HEK293T (cell line): ENCODE measurements at regions not wholly inside any gene's neighbourhood (a gene's known extent, or its start where the extent isn't known, plus 50 kb on each side); places are given as distances from the start of the nearest gene placed in this dataset.

Source experiments
- CTCF ChIA-PET: fragments of 350-600 bp; formaldehyde crosslinking; extraction: SDS; loops from one replicate; lab custom pipeline; 2021; ENCODE audit warnings: antibody characterized with exemption, inconsistent platforms; lab: Yijun Ruan, JAX
- POLR2A ChIA-PET: fragments of 350-600 bp; formaldehyde crosslinking; extraction: SDS; loops from one replicate; lab custom pipeline; 2020; ENCODE audit warnings: antibody characterized with exemption, inconsistent platforms; lab: Yijun Ruan, JAX
- DNase-seq: peaks from one replicate; pipeline ENCODE4 v3.0.0; 2012; ENCODE audit warnings: mixed read lengths; ENCODE audit errors: extremely low spot score
- ARNT ChIP-seq: fragments of 450-650 bp; IDR thresholded peaks from 2 replicates; pipeline ENCODE4 v1.6.1; 2017; ENCODE audit warnings: mild to moderate bottlenecking
- BHLHE40 ChIP-seq: fragments of 450-650 bp; IDR thresholded peaks from 2 replicates; pipeline ENCODE4 v1.6.1; 2016; ENCODE audit warnings: mild to moderate bottlenecking, moderate library complexity, borderline replicate concordance
- CTBP1 ChIP-seq: fragments of 450-650 bp; IDR thresholded peaks from 2 replicates; pipeline ENCODE4 v1.6.1; 2016; ENCODE audit warnings: borderline replicate concordance
- ELF4 ChIP-seq: fragments of 450-650 bp; IDR thresholded peaks from 2 replicates; pipeline ENCODE4 v1.6.1; 2017; ENCODE audit warnings: antibody characterized with exemption
- FOXA1 ChIP-seq: fragments of 450-650 bp; IDR thresholded peaks from 2 replicates; pipeline ENCODE4 v1.6.1; 2016; ENCODE audit warnings: mild to moderate bottlenecking
- FOXK2 ChIP-seq: fragments of 450-650 bp; IDR thresholded peaks from 2 replicates; pipeline ENCODE4 v1.6.1; 2016; ENCODE audit warnings: mild to moderate bottlenecking
- FOXM1 ChIP-seq: fragments of 450-650 bp; IDR thresholded peaks from 2 replicates; pipeline ENCODE4 v1.6.1; 2017; ENCODE audit warnings: mild to moderate bottlenecking, borderline replicate concordance
- HDGF ChIP-seq: fragments of 450-650 bp; IDR thresholded peaks from 2 replicates; pipeline ENCODE4 v1.6.1; 2017; ENCODE audit warnings: antibody characterized with exemption, borderline replicate concordance
- L3MBTL2 ChIP-seq: fragments of 450-650 bp; conservative IDR thresholded peaks from 2 replicates; pipeline ENCODE4 v1.6.1; 2016; ENCODE audit warnings: mild to moderate bottlenecking
- LEF1 ChIP-seq: fragments of 450-650 bp; IDR thresholded peaks from 2 replicates; pipeline ENCODE4 v1.6.1; 2017; ENCODE audit warnings: mild to moderate bottlenecking, borderline replicate concordance
- NFRKB ChIP-seq: fragments of 450-650 bp; IDR thresholded peaks from 2 replicates; pipeline ENCODE4 v1.6.1; 2016; ENCODE audit warnings: mild to moderate bottlenecking, moderate library complexity
- SP1 ChIP-seq: fragments of 450-650 bp; IDR thresholded peaks from 2 replicates; pipeline ENCODE4 v1.6.1; 2017
- SUZ12 ChIP-seq: fragments of 450-650 bp; IDR thresholded peaks from 2 replicates; pipeline ENCODE4 v1.6.1; 2016; ENCODE audit warnings: mild to moderate bottlenecking
- TARDBP ChIP-seq: fragments of 450-650 bp; IDR thresholded peaks from 2 replicates; pipeline ENCODE4 v1.6.1; 2016
- ZNF384 ChIP-seq: fragments of 450-650 bp; IDR thresholded peaks from 2 replicates; pipeline ENCODE4 v1.6.1; 2016
- TF ChIP-seq, protein P1 (sequence below): fragments of 450-650 bp; IDR thresholded peaks from 2 replicates; pipeline ENCODE4 v1.6.1; 2016

DNA sequence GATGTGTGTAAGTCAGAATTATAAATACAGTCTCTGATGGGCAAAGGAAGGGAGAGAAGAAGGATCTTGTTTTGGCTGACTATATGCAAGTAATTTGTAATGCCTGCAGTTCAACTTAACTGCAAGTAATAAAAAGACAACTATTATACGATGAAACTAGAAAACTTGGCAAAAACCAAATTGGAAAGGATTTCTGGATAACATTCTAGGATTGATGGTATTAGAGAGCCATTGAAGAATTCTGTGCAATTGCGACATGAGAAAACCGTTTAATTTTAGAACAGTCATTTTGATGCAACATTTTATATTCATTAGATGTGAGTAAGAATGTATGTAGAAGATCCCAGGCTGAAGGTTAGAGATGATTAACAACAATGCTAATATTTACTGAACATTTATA is 1334.1 kb downstream of the EFNB2 start:
- CTCF ChIA-PET, result no interaction called here
- POLR2A ChIA-PET, result no interaction called here
- DNase-seq, result no peak
- TF ChIP-seq FOXA1, result no peak
- no peak for TF ChIP-seq SUZ12
- TF ChIP-seq ARNT, result no peak
- no peak for TF ChIP-seq TARDBP
- no peak for TF ChIP-seq LEF1
- TF ChIP-seq ZNF384, result no peak
- TF ChIP-seq L3MBTL2, result no peak
- no peak for TF ChIP-seq BHLHE40
- TF ChIP-seq FOXK2, result no peak
- no peak for TF ChIP-seq ELF4

DNA sequence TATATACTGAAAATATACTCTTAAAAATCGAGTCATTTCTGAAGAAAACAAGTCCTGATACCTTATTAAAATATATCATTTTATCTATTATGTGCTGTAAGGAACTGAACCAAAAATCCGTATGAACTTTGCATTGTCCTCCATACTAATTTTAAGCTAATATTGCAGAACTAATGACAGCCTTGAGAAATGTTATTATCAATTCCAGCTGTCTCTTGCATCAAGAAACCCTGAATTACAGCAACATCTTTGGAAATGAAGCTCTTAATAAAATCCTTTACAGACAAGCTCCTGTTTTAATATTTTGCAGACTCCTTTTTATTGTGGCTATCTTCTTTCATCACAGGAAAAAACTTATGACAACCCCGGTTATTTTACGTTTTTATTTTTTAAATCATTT is 1335.3 kb downstream of the EFNB2 start:
- ChIA-PET CTCF (no interaction called here), POLR2A (no interaction called here)
- TF ChIP-seq CTBP1, result no peak
- no peak for TF ChIP-seq ELF4
- TF ChIP-seq ARNT, result no peak
- TF ChIP-seq FOXA1, result no peak
- no peak for TF ChIP-seq BHLHE40
- TF ChIP-seq LEF1, result no peak
- no peak for TF ChIP-seq NFRKB
- no peak for DNase-seq

DNA sequence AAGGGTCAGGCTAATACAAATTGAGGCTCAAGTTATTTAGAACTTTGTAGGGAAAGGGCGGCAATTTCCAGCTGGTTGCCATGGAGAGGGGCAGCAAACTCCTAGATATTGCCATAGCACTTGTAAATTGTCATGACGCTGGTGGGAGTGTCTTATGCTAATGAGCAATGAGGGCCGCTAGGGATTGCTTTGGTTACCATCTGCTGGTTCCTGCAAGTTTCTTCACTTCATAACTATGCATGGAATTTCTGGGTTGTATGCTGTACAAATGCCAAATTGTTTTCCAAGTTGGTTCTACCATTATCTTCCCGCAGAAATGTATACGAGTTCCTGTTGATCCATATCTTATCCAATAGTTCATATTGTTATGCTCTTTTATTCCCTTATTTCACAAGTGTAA is 1339.4 kb downstream of the EFNB2 start:
- ChIA-PET CTCF (no interaction called here), POLR2A (no interaction called here)

DNA sequence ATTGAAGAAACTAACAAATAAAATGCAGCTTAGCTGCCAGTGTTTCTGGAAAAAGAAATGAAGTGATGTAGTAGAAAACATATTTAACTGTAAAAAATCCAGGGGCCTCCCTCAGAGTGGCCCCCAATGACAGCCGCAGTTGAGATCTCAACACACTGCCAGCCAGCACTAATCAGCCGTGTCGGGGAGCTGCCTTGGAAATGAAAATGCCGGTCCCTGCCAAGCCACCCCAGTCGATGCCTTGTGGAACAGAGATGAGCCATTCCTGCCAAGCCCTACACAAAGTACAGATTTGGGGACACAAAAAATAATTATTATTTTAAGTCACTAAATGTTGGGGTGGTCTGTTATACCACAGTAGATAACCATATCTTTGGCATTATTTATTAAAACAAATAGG is 1342.4 kb downstream of the EFNB2 start:
- no peak for DNase-seq
- CTCF ChIA-PET, result interaction anchor here (0.6 kb wide), 1 partner anchor 66 kb away, joined by 4 read pairs; no protein-coding TSS in a partner anchor
- TF ChIP-seq CTBP1 (no peak), TARDBP (no peak), ELF4 (no peak), FOXM1 (no peak), FOXK2 (no peak), ARNT (no peak), SUZ12 (no peak), LEF1 (no peak), FOXA1 (no peak), SP1 (no peak), ZNF384 (no peak), L3MBTL2 (no peak), BHLHE40 (no peak), NFRKB (no peak), HDGF (no peak)
- TF ChIP-seq, protein P1, sequence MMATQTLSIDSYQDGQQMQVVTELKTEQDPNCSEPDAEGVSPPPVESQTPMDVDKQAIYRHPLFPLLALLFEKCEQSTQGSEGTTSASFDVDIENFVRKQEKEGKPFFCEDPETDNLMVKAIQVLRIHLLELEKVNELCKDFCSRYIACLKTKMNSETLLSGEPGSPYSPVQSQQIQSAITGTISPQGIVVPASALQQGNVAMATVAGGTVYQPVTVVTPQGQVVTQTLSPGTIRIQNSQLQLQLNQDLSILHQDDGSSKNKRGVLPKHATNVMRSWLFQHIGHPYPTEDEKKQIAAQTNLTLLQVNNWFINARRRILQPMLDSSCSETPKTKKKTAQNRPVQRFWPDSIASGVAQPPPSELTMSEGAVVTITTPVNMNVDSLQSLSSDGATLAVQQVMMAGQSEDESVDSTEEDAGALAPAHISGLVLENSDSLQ, result no peak
- POLR2A ChIA-PET, result no interaction called here

More for the DNA sequence above, 1339.4 kb downstream of the EFNB2 start:
- DNase-seq, result no peak
- TF ChIP-seq BHLHE40, result no peak
- TF ChIP-seq CTBP1, result no peak

DNA sequence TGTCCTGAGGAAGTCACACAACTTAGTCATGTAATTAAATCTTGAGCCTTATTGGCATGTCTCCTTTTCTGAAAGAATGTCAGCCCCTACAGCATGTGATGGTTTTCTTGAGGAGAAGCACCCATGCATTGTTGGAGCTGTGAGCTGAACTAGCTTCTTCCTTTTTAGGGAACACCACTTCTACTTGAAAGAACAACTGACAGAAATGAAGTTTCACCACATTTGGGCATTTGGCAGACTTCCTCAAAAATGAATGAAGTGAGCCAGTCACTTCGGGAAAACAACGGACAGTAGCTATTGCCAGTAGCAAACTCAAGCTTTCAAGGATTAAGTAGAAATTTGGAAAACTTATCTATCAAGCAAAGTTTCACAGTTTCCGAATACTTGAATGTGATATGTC is 1351.3 kb downstream of the EFNB2 start:
- CTCF ChIA-PET, result no interaction called here
- POLR2A ChIA-PET, result no interaction called here
- DNase-seq, result no peak
- TF ChIP-seq FOXA1, result no peak
- no peak for TF ChIP-seq TARDBP
- no peak for TF ChIP-seq ARNT
- TF ChIP-seq L3MBTL2, result no peak
- TF ChIP-seq ZNF384, result no peak
- no peak for TF ChIP-seq CTBP1
- TF ChIP-seq LEF1, result no peak
- no peak for TF ChIP-seq NFRKB
- no peak for TF ChIP-seq FOXM1
- TF ChIP-seq BHLHE40, result no peak
- no peak for TF ChIP-seq SP1
- TF ChIP-seq SUZ12, result no peak
- TF ChIP-seq HDGF, result no peak
- TF ChIP-seq ELF4, result no peak
- TF ChIP-seq FOXK2, result no peak
- TF ChIP-seq, protein P1, result no peak

DNA sequence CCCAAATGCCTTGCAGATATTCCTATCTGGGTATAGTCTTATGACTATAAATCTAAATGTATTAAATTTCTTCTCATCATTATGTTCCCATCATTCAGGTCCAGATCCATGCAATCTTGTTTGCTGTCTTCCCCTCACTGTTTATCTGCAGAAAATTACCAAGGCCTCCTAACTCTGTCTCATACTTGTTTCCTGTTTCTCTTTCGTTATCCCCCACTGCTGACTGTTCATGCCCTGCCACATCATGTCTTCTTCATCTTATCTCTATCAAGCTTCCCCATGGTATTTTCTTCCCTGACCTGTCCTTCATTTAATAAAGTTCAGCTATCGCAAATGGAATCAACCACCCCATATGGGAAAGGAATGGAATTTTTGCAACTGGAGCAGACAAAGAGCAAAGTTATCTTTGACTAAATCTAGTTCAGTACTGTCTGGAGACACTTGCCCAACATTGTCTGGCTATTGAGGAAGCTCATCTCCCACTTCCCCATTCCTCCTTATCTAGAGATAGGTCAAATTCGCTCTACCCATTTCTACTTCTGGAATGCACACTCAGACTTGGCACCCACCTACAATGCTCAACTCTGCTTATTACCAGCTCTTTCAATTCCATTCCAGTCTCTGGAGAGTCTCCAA is 1358.1 kb downstream of the EFNB2 start:
- CTCF ChIA-PET, result no interaction called here
- no peak for TF ChIP-seq BHLHE40
- no peak for DNase-seq
- POLR2A ChIA-PET, result no interaction called here

DNA sequence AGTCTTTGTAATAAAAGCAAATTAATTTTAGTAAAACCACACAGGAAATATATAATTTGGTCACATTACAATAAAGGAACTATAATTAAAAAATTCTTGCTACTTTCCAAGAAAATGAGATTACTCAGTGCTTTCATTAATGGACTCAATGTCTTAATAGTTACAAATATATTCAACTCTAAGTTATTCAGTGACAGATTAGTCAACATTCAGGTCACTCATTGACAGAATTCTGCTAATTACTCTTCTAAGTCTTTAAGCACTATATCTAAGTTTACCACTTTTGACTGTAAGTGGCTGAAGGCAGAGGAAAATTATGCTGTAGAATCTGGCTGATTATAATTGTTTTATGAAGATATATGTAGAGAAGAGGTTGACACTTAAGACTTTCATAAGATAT is 1365.0 kb downstream of the EFNB2 start:
- POLR2A ChIA-PET, result no interaction called here
- DNase-seq, result no peak
- CTCF ChIA-PET, result no interaction called here
- TF ChIP-seq, protein P1, result no peak
- TF ChIP-seq L3MBTL2 (no peak), FOXM1 (no peak), ELF4 (no peak), ZNF384 (no peak), FOXK2 (no peak), NFRKB (no peak)
